ENCODE measurements at regions not wholly inside any gene's neighbourhood (a gene's known extent, or its start where the extent isn't known, plus 50 kb on each side); places are given as distances from the start of the nearest gene placed in this dataset.

GRCh38 chr12:91565246-91565645 is 382.6 kb upstream of the DCN start:
- Histone ChIP-seq H3K27me3 (ENCODE audit: control insufficient read depth, insufficient read depth, low read length) (no peaks in the 10 kb centered on the region), H3K36me3 (ENCODE audit: control insufficient read depth, insufficient read depth, low read length) (no peaks in the 10 kb centered on the region), H3K4me3 (ENCODE audit: low read depth in 2 of 2, low read length in 2 of 2) (no peak overlapping the region), H3K4me1 (ENCODE audit: control insufficient read depth, insufficient read depth, low read length) (no peaks in the 10 kb centered on the region), H3K27ac (ENCODE audit: low read length) (no peak overlapping the region), H3K9me3 (ENCODE audit: control insufficient read depth, insufficient read depth, low read depth, low read length) (no peaks in the 10 kb centered on the region)
- TF ChIP-seq REST (IDR thresholded peaks at IDR 0.05; ENCODE audit: insufficient read depth in 1 of 2, low read depth in 2 of 2, low read length in 1 of 2) (no peak), SIN3A (IDR thresholded peaks at IDR 0.05; ENCODE audit: borderline replicate concordance, insufficient read depth, low read depth, low read length) (no peak), POLR2AphosphoS5 (IDR thresholded peaks at IDR 0.05; ENCODE audit: low read depth, low read length) (no peak), TCF7L2 (IDR thresholded peaks at IDR 0.05; ENCODE audit: low read depth, low read length) (no peak), CTCF (IDR thresholded peaks at IDR 0.05) (no peak)
- no peak for ATAC-seq
- CTCF ChIA-PET = no interaction called here
- intact Hi-C loops (cut with micrococcal nuclease; ENCODE audit: unreplicated experiment) = loop anchor here (10.0 kb wide), 1 partner anchor 180 kb away; no protein-coding TSS in a partner anchor
- in situ Hi-C loops (cut with HindIII; ENCODE audit: low pct_unique_long_range_greater_than_20kb, low sequenced_read_pairs) = no loop called here
- no TSS peak for BruUV-seq (replicated peaks)
- DNase-seq (ENCODE audit: low read depth, low spot score) = no peak
- POLR2A ChIA-PET = no interaction called here

- TF ChIP-seq CTCF (IDR thresholded peaks at IDR 0.05) (no peak), SIN3A (IDR thresholded peaks at IDR 0.05; ENCODE audit: borderline replicate concordance, insufficient read depth, low read depth, low read length) (no peak), REST (IDR thresholded peaks at IDR 0.05; ENCODE audit: insufficient read depth in 1 of 2, low read depth in 2 of 2, low read length in 1 of 2) (no peak), TCF7L2 (IDR thresholded peaks at IDR 0.05; ENCODE audit: low read depth, low read length) (no peak), POLR2AphosphoS5 (IDR thresholded peaks at IDR 0.05; ENCODE audit: low read depth, low read length) (no peak)
- CTCF ChIA-PET = no interaction called here
- no peaks in the 10 kb centered on the region for H3K4me1 ChIP-seq (ENCODE audit: control insufficient read depth, insufficient read depth, low read length)
- no peaks in the 10 kb centered on the region for H3K9me3 ChIP-seq (ENCODE audit: control insufficient read depth, insufficient read depth, low read depth, low read length)
- no peak overlapping the region for H3K27ac ChIP-seq (ENCODE audit: low read length)
- DNase-seq (ENCODE audit: low read depth, low spot score) = no peak
- no peak for ATAC-seq
- no peaks in the 10 kb centered on the region for H3K27me3 ChIP-seq (ENCODE audit: control insufficient read depth, insufficient read depth, low read length)
- in situ Hi-C loops (cut with HindIII; ENCODE audit: low pct_unique_long_range_greater_than_20kb, low sequenced_read_pairs) = no loop called here
- BruUV-seq (replicated peaks) = no TSS peak
- intact Hi-C loops (cut with micrococcal nuclease; ENCODE audit: unreplicated experiment) = loop anchor here (10.0 kb wide), 1 partner anchor 178 kb away; no protein-coding TSS in a partner anchor
- H3K36me3 ChIP-seq (ENCODE audit: control insufficient read depth, insufficient read depth, low read length) = no peaks in the 10 kb centered on the region
- H3K4me3 ChIP-seq (ENCODE audit: low read depth in 2 of 2, low read length in 2 of 2) = no peak overlapping the region
- POLR2A ChIA-PET = no interaction called here
These were observed 380.6 kb upstream of the DCN start for GRCh38 chr12:91563011-91563765.
